ENCODE measurements at regions not wholly inside any gene's neighbourhood (a gene's known extent, or its start where the extent isn't known, plus 50 kb on each side); places are given as distances from the start of the nearest gene placed in this dataset.
"Not testable (repeated sequence)": the region's sequence is repeated elsewhere in the genome, so short reads cannot be mapped to it uniquely, and the experiment has no call there.

GRCh38 chrX:107296184-107296583 lies 89.8 kb downstream of the DNAAF6 start:
- TF ChIP-seq, protein P1, sequence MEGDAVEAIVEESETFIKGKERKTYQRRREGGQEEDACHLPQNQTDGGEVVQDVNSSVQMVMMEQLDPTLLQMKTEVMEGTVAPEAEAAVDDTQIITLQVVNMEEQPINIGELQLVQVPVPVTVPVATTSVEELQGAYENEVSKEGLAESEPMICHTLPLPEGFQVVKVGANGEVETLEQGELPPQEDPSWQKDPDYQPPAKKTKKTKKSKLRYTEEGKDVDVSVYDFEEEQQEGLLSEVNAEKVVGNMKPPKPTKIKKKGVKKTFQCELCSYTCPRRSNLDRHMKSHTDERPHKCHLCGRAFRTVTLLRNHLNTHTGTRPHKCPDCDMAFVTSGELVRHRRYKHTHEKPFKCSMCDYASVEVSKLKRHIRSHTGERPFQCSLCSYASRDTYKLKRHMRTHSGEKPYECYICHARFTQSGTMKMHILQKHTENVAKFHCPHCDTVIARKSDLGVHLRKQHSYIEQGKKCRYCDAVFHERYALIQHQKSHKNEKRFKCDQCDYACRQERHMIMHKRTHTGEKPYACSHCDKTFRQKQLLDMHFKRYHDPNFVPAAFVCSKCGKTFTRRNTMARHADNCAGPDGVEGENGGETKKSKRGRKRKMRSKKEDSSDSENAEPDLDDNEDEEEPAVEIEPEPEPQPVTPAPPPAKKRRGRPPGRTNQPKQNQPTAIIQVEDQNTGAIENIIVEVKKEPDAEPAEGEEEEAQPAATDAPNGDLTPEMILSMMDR (IDR thresholded peaks at IDR 0.05) = not testable (repeated sequence)
- not testable (repeated sequence) for TF ChIP-seq POLR2A (IDR thresholded peaks at IDR 0.05)

Data from uterus (tissue), 2 donors.